Smooth muscle cell (in vitro differentiated cells): ENCODE measurements at regions not wholly inside any gene's neighbourhood (a gene's known extent, or its start where the extent isn't known, plus 50 kb on each side); places are given as distances from the start of the nearest gene placed in this dataset.

Experiments used
- DNase-seq: peaks from one replicate; lab custom pipeline; 2025; ENCODE audit not compliant: unreplicated experiment; lab: John Stamatoyannopoulos, UW
- H2AFZ ChIP-seq: fragments of 200-600 bp; sonication (generic); 2 replicates; pipeline ENCODE4 v1.6.0; 2016; ENCODE audit warnings: antibody characterized with exemption, low read depth, mild to moderate bottlenecking
- H3F3A ChIP-seq: fragments of 200-600 bp; sonication (generic); 2 replicates; pipeline ENCODE4 v1.6.0; 2017; ENCODE audit warnings: antibody characterized with exemption, low read depth
- H3K27ac ChIP-seq: fragments of 200-600 bp; sonication (generic); 2 replicates; pipeline ENCODE4 v1.5.1; 2016; ENCODE audit warnings: low read depth, mild to moderate bottlenecking
- H3K27me3 ChIP-seq: fragments of 200-600 bp; sonication (generic); 2 replicates; pipeline ENCODE4 v1.6.1; 2016; ENCODE audit warnings: low read depth, mild to moderate bottlenecking
- H3K36me3 ChIP-seq: fragments of 200-600 bp; sonication (generic); 2 replicates; pipeline ENCODE4 v1.5.1; 2016; ENCODE audit warnings: low read depth
- H3K4me1 ChIP-seq: fragments of 200-600 bp; sonication (generic); 2 replicates; pipeline ENCODE4 v1.5.1; 2016; ENCODE audit warnings: low read depth
- H3K4me2 ChIP-seq: fragments of 200-600 bp; sonication (generic); 2 replicates; pipeline ENCODE4 v1.6.0; 2016; ENCODE audit warnings: mild to moderate bottlenecking
- H3K4me3 ChIP-seq: fragments of 200-600 bp; sonication (generic); 2 replicates; pipeline ENCODE4 v1.5.1; 2016; ENCODE audit warnings: mild to moderate bottlenecking
- H3K79me2 ChIP-seq: fragments of 200-600 bp; sonication (generic); 2 replicates; pipeline ENCODE4 v1.6.0; 2016; ENCODE audit warnings: low read depth, mild to moderate bottlenecking
- H3K9ac ChIP-seq: fragments of 200-600 bp; sonication (generic); 2 replicates; pipeline ENCODE4 v1.6.0; 2016; ENCODE audit warnings: low read depth
- H3K9me3 ChIP-seq: fragments of 200-600 bp; sonication (generic); replicated peaks from 2 replicates; pipeline ENCODE4 v1.5.1; 2016; ENCODE audit warnings: low read depth
- H4K20me1 ChIP-seq: fragments of 200-600 bp; sonication (generic); 2 replicates; pipeline ENCODE4 v1.6.0; 2016; ENCODE audit warnings: low read depth
- WGBS: methylation state at CpG from one replicate; pipeline ENCODE4 v1.1.7; 2016; ENCODE audit warnings: low lambda C conversion rate; 5-methylcytosine and 5-hydroxymethylcytosine counted together
- TF ChIP-seq, protein P1 (sequence below): fragments of 200-600 bp; sonication (generic); IDR thresholded peaks from 2 replicates; pipeline ENCODE4 v1.5.1; 2017; ENCODE audit warnings: borderline replicate concordance, mild to moderate bottlenecking, antibody characterized with exemption; ENCODE audit not compliant: insufficient read depth, poor library complexity, severe bottlenecking

DNA sequence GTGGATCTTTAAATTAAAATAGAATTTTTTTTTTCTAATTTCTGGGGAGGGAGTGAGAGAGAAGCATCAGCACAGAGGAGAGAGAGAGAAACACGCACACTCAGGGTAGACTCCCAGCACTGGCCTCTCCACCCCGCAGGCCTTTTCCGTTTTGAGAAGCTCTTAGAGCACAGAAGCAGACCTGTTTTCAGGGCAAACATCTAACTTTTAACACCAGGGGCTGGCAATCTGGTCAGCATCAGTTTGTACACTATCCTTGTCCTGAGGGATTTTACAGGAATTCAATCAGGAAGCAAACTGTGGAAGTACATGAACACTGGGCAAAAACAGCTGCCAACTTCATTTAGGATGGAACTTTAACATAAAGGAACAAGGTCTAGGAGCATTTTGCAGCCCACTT, 117.9 kb upstream of the ESRRG start:
- Histone ChIP-seq H3K27me3 (no peaks in the 10 kb centered on the region), H2AFZ (no peak overlapping the region), H3K9me3 (no peaks in the 10 kb centered on the region), H3K4me3 (no peak overlapping the region), H3K36me3 (no peaks in the 10 kb centered on the region), H4K20me1 (no peaks in the 10 kb centered on the region), H3F3A (no peaks in the 10 kb centered on the region), H3K9ac (no peak overlapping the region), H3K4me2 (no peak overlapping the region), H3K79me2 (no peaks in the 10 kb centered on the region), H3K4me1 (peaks cover 5% of the 10 kb centered on the region), H3K27ac (no peak overlapping the region)
- TF ChIP-seq, protein P1, sequence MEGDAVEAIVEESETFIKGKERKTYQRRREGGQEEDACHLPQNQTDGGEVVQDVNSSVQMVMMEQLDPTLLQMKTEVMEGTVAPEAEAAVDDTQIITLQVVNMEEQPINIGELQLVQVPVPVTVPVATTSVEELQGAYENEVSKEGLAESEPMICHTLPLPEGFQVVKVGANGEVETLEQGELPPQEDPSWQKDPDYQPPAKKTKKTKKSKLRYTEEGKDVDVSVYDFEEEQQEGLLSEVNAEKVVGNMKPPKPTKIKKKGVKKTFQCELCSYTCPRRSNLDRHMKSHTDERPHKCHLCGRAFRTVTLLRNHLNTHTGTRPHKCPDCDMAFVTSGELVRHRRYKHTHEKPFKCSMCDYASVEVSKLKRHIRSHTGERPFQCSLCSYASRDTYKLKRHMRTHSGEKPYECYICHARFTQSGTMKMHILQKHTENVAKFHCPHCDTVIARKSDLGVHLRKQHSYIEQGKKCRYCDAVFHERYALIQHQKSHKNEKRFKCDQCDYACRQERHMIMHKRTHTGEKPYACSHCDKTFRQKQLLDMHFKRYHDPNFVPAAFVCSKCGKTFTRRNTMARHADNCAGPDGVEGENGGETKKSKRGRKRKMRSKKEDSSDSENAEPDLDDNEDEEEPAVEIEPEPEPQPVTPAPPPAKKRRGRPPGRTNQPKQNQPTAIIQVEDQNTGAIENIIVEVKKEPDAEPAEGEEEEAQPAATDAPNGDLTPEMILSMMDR: no peak
- 78% methylated on average over 3 of the region's 3 CpGs for WGBS
- DNase-seq: no peak

DNA sequence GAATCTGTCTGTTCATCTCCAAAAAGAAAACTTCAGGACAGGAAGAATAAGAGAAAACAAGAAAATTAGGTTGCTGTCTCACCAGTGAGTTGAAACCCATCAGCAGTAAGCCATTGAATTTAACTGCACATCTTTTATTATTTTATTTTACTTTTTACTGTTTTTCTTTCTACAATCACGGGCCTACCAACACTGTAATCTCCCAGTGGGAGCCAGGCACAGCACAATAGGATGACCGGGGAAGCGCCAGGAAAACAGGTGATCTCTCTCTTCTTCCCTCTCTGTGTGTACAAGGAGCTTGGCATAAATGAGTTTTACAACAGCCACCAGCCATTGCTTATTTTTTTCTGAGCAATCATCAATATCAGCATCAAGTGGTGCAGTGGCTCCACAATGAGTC, 113.1 kb upstream of the ESRRG start:
- no peak overlapping the region for H3K4me2 ChIP-seq
- peaks cover 6% of the 10 kb centered on the region for H3K4me1 ChIP-seq
- no peak overlapping the region for H3K27ac ChIP-seq
- no peaks in the 10 kb centered on the region for H3K36me3 ChIP-seq
- H3K9me3 ChIP-seq: no peaks in the 10 kb centered on the region
- H3K79me2 ChIP-seq: no peaks in the 10 kb centered on the region
- no peaks in the 10 kb centered on the region for H3F3A ChIP-seq
- no peaks in the 10 kb centered on the region for H4K20me1 ChIP-seq
- no peak overlapping the region for H3K9ac ChIP-seq
- no peak for DNase-seq
- TF ChIP-seq, protein P1: no peak
- H2AFZ ChIP-seq: no peak overlapping the region
- 90% methylated on average over 3 of the region's 3 CpGs for WGBS
- H3K4me3 ChIP-seq: no peak overlapping the region
- peaks cover 3% of the 10 kb centered on the region for H3K27me3 ChIP-seq

GRCh38 chr1:216833509-216833908, 110.3 kb upstream of the ESRRG start:
- WGBS: 92% methylated on average over 4 of the region's 4 CpGs

DNA sequence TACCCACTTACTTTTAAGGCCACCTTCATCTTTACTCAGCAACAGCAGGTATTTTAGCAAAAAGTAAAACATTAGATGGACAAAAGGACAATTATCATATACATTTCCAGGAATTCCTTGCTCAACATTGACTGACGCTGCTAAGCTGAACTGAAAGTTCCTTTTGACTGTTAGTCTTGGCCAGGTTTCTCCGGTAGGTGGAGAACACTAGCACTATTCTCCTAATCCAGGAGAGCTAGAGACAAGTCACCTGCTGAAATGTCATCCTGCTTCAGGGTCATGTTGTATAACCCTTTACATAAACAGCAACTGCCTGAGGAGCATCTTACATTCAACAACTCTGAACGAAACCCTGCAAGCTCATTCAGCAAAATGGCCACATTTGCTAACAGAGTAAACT, 109.0 kb upstream of the ESRRG start:
- H4K20me1 ChIP-seq: no peaks in the 10 kb centered on the region
- H3K4me3 ChIP-seq: no peak overlapping the region
- no peak overlapping the region for H2AFZ ChIP-seq
- no peak overlapping the region for H3K4me2 ChIP-seq
- H3K36me3 ChIP-seq: no peaks in the 10 kb centered on the region
- DNase-seq: no peak
- no peaks in the 10 kb centered on the region for H3K9me3 ChIP-seq
- no peak overlapping the region for H3K9ac ChIP-seq
- peaks cover 3% of the 10 kb centered on the region for H3K27me3 ChIP-seq
- TF ChIP-seq, protein P1: no peak
- H3K4me1 ChIP-seq: peaks cover 6% of the 10 kb centered on the region
- no peaks in the 10 kb centered on the region for H3K79me2 ChIP-seq
- no peak overlapping the region for H3K27ac ChIP-seq
- no peaks in the 10 kb centered on the region for H3F3A ChIP-seq
- WGBS: 88% methylated on average over 3 of the region's 3 CpGs

More at GRCh38 chr1:216833509-216833908, 110.3 kb upstream of the ESRRG start:
- Histone ChIP-seq H3K4me3 (no peak overlapping the region), H3K27me3 (peaks cover 3% of the 10 kb centered on the region), H4K20me1 (no peaks in the 10 kb centered on the region), H3K9ac (no peak overlapping the region), H2AFZ (no peak overlapping the region), H3K4me2 (no peak overlapping the region), H3F3A (no peaks in the 10 kb centered on the region), H3K9me3 (no peaks in the 10 kb centered on the region), H3K36me3 (no peaks in the 10 kb centered on the region), H3K27ac (no peak overlapping the region), H3K4me1 (peaks cover 6% of the 10 kb centered on the region), H3K79me2 (no peaks in the 10 kb centered on the region)
- DNase-seq: no peak
- TF ChIP-seq, protein P1: no peak
